Astrocyte (in vitro differentiated cells and primary cell): ENCODE measurements at regions not wholly inside any gene's neighbourhood (a gene's known extent, or its start where the extent isn't known, plus 50 kb on each side); places are given as distances from the start of the nearest gene placed in this dataset.

Experiments
- DNase-seq: peaks from one replicate; pipeline ENCODE4 v3.0.0-alpha.2; 2010; ENCODE audit warnings: low read depth
- FAIRE-seq: peaks from 2 replicates; lab custom pipeline; 2011; peaks lifted over from hg19 to GRCh38; lab: Jason Lieb, UNC
- H2AFZ ChIP-seq: 2 replicates; pipeline ENCODE4 v1.6.0; 2012; ENCODE audit warnings: low read depth, low read length, inconsistent platforms
- H3K27ac ChIP-seq: 2 replicates; pipeline ENCODE4 v1.5.1; 2011; ENCODE audit warnings: low read depth, low read length, inconsistent platforms
- H3K27me3 ChIP-seq: 2 replicates; pipeline ENCODE4 v1.6.0; 2011; ENCODE audit warnings: low read length, inconsistent platforms; ENCODE audit not compliant: insufficient read depth
- H3K36me3 ChIP-seq: 2 replicates; pipeline ENCODE4 v1.5.1; 2011; ENCODE audit warnings: low read length, inconsistent platforms; ENCODE audit not compliant: insufficient read depth
- H3K4me1 ChIP-seq: 2 replicates; pipeline ENCODE4 v1.5.1; 2011; ENCODE audit warnings: low read length, inconsistent platforms; ENCODE audit not compliant: insufficient read depth
- H3K4me2 ChIP-seq: 2 replicates; pipeline ENCODE4 v1.6.0; 2012; ENCODE audit warnings: low read length, inconsistent platforms
- H3K4me3 ChIP-seq: 2 replicates; pipeline ENCODE4 v1.5.1; 2011; ENCODE audit warnings: low read depth, mild to moderate bottlenecking, low read length, inconsistent platforms; ENCODE audit not compliant: insufficient read depth
- H3K79me2 ChIP-seq: 2 replicates; pipeline ENCODE4 v1.6.0; 2012; ENCODE audit warnings: mild to moderate bottlenecking, low read length, inconsistent platforms; ENCODE audit not compliant: insufficient read depth
- H3K9ac ChIP-seq: 2 replicates; pipeline ENCODE4 v1.6.0; 2012; ENCODE audit warnings: mild to moderate bottlenecking, low read length, inconsistent platforms
- H3K9me3 ChIP-seq: 2 replicates; pipeline ENCODE4 v1.5.1; 2012; ENCODE audit warnings: low read depth, mild to moderate bottlenecking, low read length, inconsistent platforms; ENCODE audit not compliant: insufficient read depth
- H4K20me1 ChIP-seq: 2 replicates; pipeline ENCODE4 v1.6.0; 2012; ENCODE audit warnings: low read length, inconsistent platforms; ENCODE audit not compliant: insufficient read depth
- H3K27ac Mint-ChIP-seq: one replicate; pipeline ENCODE4 v1.8.0; 2021; ENCODE audit warnings: mild to moderate bottlenecking, mixed read lengths; ENCODE audit not compliant: unreplicated experiment
- H3K27me3 Mint-ChIP-seq: one replicate; pipeline ENCODE4 v1.8.0; 2021; ENCODE audit warnings: low read depth, mixed read lengths; ENCODE audit not compliant: unreplicated experiment
- H3K36me3 Mint-ChIP-seq: one replicate; pipeline ENCODE4 v1.8.0; 2021; ENCODE audit warnings: low read depth, mixed read lengths; ENCODE audit not compliant: unreplicated experiment
- H3K4me1 Mint-ChIP-seq: one replicate; pipeline ENCODE4 v1.8.0; 2021; ENCODE audit warnings: low read depth, mixed read lengths; ENCODE audit not compliant: unreplicated experiment
- H3K4me3 Mint-ChIP-seq: one replicate; pipeline ENCODE4 v1.8.0; 2021; ENCODE audit warnings: mild to moderate bottlenecking, moderate library complexity, mixed read lengths; ENCODE audit not compliant: unreplicated experiment
- H3K9me3 Mint-ChIP-seq: one replicate; pipeline ENCODE4 v1.8.0; 2021; ENCODE audit warnings: mild to moderate bottlenecking, mixed read lengths; ENCODE audit not compliant: unreplicated experiment
- EZH2 ChIP-seq: IDR thresholded peaks from 2 replicates; pipeline ENCODE4 v1.6.1; 2012; ENCODE audit warnings: mild to moderate bottlenecking, low read length, inconsistent platforms; ENCODE audit not compliant: insufficient read depth
- TF ChIP-seq, protein P1 (sequence below): IDR thresholded peaks from 2 replicates; pipeline ENCODE4 v1.5.1; 2011; ENCODE audit warnings: low read depth, mild to moderate bottlenecking, inconsistent platforms, low read length, moderate library complexity; ENCODE audit not compliant: insufficient read depth

DNA sequence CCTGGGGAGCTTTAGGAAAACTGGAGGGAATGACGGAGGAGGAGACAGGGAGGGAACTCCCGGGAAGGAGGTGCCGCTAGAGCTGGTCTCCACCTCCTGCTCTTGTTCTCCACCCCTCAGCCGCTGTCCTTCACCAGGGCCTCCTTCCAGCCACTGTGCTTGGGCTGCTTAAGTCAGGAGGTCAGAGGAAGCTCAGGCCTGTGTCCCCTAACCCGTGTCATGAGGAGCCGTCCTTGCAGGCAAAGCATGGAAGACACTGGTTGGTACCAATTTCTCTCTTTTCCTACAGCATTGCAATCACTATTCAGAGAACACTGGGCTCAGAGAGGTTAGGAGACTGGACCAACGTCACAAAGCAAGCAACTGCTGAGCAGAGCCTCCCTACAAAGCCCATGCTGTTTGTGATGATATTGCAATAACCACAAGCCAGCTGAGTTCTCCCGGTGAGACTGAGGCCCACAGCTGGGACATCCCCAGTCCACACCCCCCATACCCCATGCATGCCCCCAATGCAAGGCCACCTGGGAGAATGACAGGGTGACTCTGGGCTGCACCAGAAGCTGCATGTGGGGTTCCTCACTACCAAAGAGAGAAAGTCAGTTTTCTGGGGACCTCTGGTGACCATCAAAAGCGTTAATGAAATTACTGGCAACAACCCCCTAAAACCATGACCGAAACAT lies 427.5 kb downstream of the NPHP4 start:
- no peak overlapping the region for H3K9ac ChIP-seq
- H3K4me1 ChIP-seq, result no peaks in the 10 kb centered on the region
- TF ChIP-seq, protein P1, sequence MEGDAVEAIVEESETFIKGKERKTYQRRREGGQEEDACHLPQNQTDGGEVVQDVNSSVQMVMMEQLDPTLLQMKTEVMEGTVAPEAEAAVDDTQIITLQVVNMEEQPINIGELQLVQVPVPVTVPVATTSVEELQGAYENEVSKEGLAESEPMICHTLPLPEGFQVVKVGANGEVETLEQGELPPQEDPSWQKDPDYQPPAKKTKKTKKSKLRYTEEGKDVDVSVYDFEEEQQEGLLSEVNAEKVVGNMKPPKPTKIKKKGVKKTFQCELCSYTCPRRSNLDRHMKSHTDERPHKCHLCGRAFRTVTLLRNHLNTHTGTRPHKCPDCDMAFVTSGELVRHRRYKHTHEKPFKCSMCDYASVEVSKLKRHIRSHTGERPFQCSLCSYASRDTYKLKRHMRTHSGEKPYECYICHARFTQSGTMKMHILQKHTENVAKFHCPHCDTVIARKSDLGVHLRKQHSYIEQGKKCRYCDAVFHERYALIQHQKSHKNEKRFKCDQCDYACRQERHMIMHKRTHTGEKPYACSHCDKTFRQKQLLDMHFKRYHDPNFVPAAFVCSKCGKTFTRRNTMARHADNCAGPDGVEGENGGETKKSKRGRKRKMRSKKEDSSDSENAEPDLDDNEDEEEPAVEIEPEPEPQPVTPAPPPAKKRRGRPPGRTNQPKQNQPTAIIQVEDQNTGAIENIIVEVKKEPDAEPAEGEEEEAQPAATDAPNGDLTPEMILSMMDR, result no peak
- TF ChIP-seq EZH2, result no peak
- no peak overlapping the region for H3K27ac ChIP-seq
- H3K27me3 ChIP-seq, result no peaks in the 10 kb centered on the region
- no peaks in the 10 kb centered on the region for H3K79me2 ChIP-seq
- no peaks in the 10 kb centered on the region for H3K36me3 Mint-ChIP-seq
- no peak overlapping the region for H3K4me3 Mint-ChIP-seq
- H3K4me1 Mint-ChIP-seq, result no peaks in the 10 kb centered on the region
- no peak overlapping the region for H3K4me3 ChIP-seq
- no peak overlapping the region for H3K4me2 ChIP-seq
- peaks cover 8% of the 10 kb centered on the region for H3K27me3 Mint-ChIP-seq
- H4K20me1 ChIP-seq, result no peaks in the 10 kb centered on the region
- no peak overlapping the region for H3K27ac Mint-ChIP-seq
- DNase-seq (no peak), FAIRE-seq (no peak)
- no peaks in the 10 kb centered on the region for H3K36me3 ChIP-seq
- no peaks in the 10 kb centered on the region for H3K9me3 Mint-ChIP-seq
- no peak overlapping the region for H2AFZ ChIP-seq
- H3K9me3 ChIP-seq, result peaks cover 3% of the 10 kb centered on the region

DNA sequence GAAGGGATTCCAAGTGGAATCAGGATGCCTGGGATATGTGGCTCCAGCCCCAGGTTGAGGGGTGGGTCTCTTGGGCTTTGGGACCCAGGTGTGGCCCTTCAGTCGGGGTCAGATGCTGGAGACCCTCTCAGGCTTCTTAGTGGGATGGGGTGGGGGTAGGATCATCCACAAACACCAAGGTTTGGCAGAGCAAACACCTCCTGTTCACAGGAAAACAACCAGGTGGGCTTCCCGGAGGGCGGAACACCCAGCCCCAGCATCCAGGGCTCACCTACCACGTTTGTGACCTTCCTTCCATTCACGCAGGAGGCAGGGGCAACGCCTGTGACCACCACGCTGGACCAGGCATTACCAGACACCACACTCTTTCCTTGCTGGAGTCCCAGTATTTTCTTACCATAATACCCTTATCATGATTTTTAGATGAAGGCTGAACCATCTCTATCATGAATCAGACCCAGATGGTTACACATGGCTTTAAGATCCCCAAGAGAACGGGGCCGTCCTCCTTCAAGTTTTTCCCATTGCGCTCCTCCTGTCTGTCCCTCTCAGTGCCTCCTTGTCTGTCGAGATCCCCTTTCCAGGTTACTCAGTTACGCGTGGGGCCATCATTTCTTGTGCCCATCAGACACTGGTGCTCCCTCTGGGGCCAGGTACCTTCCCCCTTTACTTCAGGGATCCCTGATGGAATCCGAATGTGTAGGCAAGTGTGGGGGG lies 428.2 kb downstream of the NPHP4 start:
- DNase-seq (no peak), FAIRE-seq (no peak)
- Mint-ChIP-seq H3K9me3 (peaks cover under 1% of the 10 kb centered on the region), H3K27me3 (peaks cover 8% of the 10 kb centered on the region), H3K4me1 (no peaks in the 10 kb centered on the region), H3K27ac (no peak overlapping the region), H3K4me3 (no peak overlapping the region), H3K36me3 (no peaks in the 10 kb centered on the region)
- Histone ChIP-seq H3K27ac (no peak overlapping the region), H3K9ac (no peak overlapping the region), H3K27me3 (no peaks in the 10 kb centered on the region), H3K9me3 (peaks cover 3% of the 10 kb centered on the region), H4K20me1 (no peaks in the 10 kb centered on the region), H3K36me3 (no peaks in the 10 kb centered on the region), H3K79me2 (no peaks in the 10 kb centered on the region), H3K4me1 (no peaks in the 10 kb centered on the region), H3K4me2 (no peak overlapping the region), H2AFZ (no peak overlapping the region), H3K4me3 (no peak overlapping the region)
- TF ChIP-seq, protein P1, result no peak
- TF ChIP-seq EZH2, result no peak

- no peak for FAIRE-seq
- H3K36me3 Mint-ChIP-seq, result no peaks in the 10 kb centered on the region
- no peaks in the 10 kb centered on the region for H3K4me1 Mint-ChIP-seq
- H3K27me3 Mint-ChIP-seq, result peaks cover 8% of the 10 kb centered on the region
- peaks cover 5% of the 10 kb centered on the region for H3K9me3 Mint-ChIP-seq
- Histone ChIP-seq H3K27ac (no peak overlapping the region), H2AFZ (no peak overlapping the region), H3K9me3 (peaks cover 3% of the 10 kb centered on the region), H3K36me3 (no peaks in the 10 kb centered on the region), H4K20me1 (no peaks in the 10 kb centered on the region), H3K79me2 (no peaks in the 10 kb centered on the region), H3K9ac (no peak overlapping the region), H3K27me3 (no peaks in the 10 kb centered on the region), H3K4me1 (no peaks in the 10 kb centered on the region), H3K4me3 (no peak overlapping the region), H3K4me2 (no peak overlapping the region)
- no peak overlapping the region for H3K4me3 Mint-ChIP-seq
- H3K27ac Mint-ChIP-seq, result no peak overlapping the region
- no peak for TF ChIP-seq EZH2
- TF ChIP-seq, protein P1, result no peak
- DNase-seq, result no peak
Measured at GRCh38 chr1:5562769-5563168, 429.5 kb downstream of the NPHP4 start.
